Activated CD4-positive, CD25-positive, alpha-beta regulatory T cell (primary cell): ENCODE measurements at regions not wholly inside any gene's neighbourhood (a gene's known extent, or its start where the extent isn't known, plus 50 kb on each side); places are given as distances from the start of the nearest gene placed in this dataset.
A peak's percentile ranks its signal among the peaks of the same experiment; 100 is the strongest.

Source experiments
- DNase-seq, 4 experiments: peaks; one replicate each; lab custom pipeline; 2025; lab: John Stamatoyannopoulos, UW

DNA sequence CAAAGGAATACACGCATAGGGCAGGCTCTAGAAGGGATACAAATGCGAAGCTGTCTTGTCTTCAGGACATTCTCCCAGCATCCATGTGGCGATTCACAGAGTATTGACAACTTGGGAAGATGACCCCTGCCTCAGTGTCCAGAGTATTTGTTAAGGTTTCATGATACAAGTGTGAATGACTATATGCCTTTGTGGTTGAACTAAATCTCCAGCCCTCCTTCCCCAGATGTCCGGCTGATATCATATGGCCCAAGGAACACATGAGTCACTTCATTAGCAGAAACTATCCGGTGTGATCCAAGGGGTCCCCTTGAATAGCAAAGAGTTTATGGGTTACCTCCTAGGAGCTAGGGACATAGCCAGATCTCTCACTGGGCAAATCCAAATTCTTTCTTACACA is 151.0 kb downstream of the INSIG2 start:
- no peak for DNase-seq

DNA sequence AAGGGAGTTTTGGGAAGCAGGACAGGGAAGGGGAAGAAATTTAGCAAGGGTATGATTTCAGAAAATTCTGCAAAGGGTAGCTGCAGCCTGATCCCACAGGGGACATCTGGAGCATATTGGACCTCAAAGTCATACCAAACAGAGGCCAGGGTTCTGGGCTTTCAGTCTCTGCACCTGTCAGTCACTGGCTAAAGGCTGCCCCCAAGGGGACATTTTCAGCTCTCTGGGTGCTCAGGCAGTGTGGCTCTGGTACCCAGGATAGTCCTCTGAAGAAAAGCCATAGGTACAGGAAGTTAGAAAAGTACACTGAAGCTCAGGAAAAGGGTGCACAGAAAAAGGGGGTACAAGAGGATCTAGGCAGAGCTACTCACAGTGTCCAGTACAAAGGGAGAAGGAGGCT is 149.2 kb downstream of the INSIG2 start:
- DNase-seq: no peak

DNA sequence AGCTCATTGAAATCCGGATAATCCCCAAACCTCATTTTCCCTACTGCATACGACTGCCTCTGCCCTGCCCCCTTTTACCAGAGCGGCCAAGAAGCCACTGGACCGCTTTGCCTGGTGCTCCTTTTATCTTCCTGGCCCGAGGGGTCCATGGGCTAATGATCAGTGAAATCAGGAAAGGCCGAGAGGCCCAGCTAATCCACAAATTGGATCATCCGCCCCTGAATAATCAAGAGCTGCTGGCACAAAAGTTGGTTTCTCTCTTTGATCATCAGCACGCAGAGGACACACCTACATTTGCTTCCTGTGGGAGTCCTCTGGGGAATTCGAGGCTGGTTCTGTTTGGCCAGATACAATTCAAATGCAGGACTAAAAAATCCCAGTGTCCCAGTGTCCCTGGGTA is 144.5 kb downstream of the INSIG2 start:
- DNase-seq: no peak

DNA sequence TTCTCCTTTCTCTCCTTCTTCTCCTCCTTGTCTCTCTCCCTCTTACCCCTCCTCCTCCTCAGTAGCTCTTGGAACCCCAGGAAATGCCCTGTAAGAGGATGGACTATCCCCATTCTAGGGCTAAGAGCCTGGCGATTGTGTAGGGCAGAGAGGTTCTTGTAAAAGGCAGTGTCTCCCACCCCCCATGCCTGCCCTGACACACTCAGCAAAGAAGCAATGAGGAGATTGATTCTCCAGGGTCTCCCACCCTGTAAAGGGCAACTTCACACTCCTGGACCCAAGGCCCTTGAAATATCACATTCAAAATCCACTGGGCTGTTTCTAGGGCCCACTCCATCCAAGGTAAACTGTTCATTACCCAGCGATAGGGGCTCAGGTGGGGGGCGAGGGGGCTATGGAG is 144.1 kb downstream of the INSIG2 start:
- DNase-seq: no peak

DNA sequence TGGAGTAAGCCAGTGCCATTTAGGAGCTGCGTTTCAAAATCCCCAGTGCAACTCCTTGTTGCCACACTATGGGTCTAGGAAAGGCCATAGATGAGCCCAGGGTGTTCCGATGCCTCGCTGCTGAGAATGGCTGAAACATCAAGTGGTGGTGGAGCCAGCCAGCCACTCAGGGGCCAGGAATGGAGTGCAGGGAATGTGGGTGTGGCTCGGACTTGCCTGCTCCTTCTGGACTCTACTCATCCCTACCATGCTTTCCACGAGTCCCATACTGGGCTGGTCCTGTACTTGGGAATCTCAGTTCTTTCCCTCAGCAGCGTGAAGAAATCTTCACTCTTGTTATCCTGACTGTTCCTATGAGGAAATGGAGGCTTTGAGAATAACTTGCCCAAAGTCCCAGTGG is 143.5 kb downstream of the INSIG2 start:
- no peak for DNase-seq

DNA sequence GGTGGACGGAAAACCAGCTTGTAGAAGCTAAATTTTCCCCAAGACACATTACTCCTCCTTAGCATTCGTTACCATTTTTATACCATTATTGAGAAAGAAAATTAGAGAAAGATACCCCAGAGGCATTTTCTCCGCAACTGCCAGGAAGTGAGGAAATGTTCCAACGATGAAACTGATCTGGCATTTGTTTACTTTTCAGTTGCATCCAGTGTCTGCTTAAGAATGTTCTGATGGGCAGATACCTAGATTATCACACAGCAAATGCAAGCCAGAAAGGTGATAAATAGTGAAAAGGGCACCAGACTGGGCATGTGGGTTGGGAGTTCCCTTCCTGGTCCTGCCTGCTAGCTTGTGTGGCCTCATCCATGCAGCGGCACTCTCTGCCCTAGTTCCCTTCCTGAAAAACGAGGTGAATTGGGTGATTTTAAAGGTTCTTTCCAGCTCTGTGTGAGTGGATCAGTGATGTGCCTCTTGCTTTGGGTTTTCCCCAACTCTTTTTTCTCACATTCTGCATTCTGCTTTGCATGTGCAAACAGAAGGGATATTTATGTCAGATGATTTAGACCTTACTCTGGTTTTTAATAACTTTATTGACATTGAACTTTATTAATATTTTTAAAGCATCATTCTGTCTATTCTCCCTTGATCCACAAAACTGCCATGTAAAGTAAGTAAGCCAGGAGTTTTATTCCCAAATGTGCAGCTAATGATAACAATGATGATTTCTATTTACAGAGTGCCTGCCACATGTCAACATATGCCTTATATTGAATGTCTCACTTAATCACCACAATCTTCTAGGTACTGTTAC is 139.6 kb downstream of the INSIG2 start:
- DNase-seq: no peak

DNA sequence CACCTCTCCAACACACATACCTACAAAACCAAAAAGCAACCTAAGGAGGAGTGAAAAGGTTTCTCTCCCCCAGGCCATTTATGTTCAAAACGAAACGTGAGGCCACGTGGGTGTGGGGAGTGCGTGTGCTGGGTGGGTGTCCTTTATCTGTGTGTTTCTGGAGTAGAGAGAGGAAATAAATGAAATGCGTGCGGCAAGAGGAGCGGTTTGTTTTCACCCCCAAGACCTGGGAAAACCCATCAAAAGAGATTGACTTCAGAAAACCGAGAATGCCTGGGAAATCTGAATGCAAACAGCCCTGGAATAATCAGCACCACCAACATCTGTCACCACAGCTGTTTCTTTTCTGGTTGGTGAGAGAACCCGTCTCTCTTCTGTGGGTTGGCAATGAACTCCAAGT is 137.4 kb downstream of the INSIG2 start:
- DNase-seq: no peak

DNA sequence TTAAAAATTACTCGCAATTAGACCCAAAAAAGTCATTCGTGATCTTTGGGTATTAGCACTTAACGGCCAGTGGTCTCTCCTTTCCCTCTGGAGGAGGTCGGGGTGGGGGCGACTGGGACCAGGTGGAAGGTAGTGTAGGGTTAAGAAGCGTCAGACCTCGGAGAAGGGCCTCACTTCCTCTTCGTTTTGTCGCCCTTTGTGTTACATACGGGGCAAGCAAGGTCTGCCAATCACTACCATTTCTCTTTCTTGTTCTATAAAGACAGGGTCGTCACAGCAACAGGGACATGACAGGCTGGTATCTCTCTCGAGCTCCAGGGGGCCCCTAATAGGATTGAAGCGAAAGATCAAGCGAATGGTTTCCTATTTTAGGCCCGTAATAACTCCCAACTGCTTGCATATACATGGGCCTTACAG is 136.6 kb downstream of the INSIG2 start:
- DNase-seq: no peak

DNA sequence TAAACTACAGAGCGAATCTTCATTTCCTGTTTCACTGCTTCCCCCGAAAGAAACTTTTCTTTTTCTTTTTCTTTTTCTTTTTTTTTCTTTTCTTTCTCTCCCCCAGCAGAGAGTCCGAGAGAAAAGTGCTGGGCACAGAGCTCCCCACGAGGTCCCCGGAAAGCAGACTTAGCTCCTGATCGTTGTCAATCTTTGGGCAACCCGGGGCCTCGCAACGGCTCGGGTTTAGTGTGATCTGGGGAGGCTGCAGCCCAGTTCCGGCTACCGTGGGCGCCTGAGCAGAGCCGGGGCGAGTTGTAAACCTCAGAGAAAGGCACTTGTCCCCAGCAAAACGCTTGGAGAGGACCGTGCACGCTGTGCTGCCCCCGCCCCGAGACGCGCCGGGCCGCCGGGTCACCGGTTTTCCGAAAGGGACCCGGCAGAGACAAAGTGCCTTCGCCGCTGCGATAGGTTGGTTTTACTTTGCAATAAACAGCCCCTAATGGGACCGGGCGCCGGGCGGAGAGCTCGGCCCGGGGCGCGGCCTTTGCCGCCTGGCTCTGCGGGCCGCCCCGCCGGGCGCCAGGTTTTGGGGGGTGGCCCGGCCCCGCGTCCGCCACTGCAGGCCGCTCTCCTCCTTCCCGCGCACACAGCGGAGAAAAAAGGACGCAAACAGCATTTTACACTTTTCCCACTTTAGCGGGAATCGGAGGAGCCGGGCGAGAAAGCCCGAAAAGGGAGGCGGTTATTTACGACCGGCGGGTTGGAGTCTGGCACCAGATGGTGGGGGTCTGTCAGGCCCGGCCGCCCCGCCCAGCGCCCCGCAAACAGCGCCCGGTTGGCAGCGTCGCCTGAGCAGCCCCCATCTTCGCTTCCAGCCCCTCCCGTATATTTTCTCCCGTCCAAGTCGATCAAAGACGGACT is 136.0 kb downstream of the INSIG2 start:
- peak in 2 of 4 experiments; percentile 5 for DNase-seq

DNA sequence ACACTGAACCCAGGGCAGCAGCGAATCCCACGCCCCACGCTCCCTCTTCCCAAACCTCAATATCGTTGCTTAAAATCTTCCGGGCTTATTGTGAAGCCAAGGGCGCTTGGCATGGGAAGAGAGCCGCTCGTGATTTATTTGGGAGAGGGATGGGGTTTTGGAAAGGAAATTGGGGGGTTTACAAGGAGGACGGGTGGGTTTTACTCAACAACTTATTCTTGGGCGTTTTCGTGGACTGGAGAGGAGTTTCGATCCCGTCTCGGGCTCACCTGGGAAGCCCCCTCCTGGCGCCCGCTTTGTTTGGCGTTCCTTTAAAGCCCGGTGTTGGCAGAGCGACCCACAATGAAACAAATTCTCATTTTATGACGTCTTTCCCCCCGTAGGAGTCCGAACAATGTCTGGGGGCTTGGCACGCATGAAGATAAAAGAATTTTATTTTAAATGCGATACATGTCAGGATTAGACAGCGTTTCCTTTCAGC is 135.3 kb downstream of the INSIG2 start:
- no peak for DNase-seq

DNA sequence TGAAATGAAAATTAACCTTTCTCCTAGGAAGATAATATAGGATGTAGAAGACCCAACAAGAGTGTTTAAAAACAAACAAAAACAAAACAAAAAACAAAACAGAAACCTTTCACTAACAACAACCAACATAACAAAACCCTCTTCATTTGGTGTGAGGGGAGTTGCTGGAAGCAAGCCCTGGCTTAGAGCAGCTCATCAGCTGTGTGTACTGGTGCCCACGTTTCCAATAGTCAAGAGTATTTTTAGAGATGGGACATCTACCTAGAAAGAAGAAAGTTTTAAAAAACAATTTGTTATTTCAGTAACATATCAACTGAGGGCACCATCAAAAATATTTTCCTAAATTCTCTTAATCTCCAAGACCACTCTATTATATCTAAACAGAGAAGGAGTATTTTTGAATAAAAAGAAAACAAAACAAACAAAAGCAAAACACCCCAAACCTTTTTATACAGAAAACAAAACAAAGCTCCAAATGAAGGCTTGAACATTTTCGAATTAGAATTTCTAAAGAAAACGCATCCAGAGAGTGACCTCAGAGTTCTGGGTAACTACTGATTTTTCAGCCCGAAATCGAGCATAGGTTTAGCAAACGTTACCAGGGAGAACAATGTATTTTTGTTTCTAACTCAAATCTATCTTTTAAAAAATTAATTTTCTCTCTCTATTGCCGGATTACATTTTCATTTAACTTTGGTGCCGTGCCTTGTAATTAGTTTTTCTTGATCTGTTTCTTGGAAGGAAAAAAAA is 134.6 kb downstream of the INSIG2 start:
- DNase-seq: no peak

DNA sequence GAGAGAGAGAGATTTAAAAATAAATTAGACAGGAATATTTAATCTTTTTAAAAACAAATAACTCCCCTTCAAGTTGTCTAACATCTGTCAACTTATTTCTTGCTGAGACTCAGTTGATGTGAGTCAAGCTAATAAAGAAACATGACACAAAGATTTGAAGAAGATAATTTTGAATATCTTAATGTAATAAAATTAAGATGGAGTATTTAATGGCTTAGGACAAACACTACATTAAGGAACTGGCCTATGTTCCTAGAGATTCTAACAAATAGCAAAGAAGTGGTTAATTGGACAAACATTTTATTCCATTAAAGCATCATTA is 134.0 kb downstream of the INSIG2 start:
- DNase-seq: no peak

DNA sequence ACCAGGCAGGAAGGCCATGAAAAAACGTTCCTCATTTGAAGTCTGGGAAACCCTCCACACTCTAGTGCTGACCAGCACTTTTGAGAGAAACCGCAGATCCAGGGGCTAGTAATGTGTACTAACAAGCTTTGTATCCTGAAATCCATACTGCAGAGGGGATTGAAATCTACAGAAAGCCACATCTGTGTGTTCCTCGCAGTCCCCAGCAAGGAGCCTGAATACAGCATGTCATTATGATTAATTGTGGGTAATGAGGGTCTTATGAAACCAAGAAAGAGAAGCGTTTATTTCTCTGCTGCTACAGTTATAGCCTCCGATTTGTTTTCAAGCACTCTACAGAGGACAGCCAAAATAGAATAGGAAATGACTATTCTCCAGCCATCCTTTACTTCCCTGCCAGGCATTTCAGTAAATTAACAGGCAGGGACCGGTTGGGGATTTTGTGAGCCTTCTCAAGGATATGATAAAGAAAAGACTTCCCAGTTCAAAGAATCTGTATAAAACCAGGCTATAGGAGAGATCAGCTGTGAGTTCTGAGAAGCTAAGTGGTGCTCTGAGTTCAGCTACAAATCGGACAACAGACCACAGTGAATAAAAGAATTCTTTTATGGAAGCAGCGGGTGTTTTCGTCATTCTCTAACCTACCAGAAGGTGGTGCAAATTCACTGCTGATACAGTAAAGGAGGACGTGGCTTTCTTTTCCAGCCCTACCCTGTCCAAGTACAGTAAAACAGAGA is 133.4 kb downstream of the INSIG2 start:
- peak in 1 of 4 experiments; percentile 2 for DNase-seq

DNA sequence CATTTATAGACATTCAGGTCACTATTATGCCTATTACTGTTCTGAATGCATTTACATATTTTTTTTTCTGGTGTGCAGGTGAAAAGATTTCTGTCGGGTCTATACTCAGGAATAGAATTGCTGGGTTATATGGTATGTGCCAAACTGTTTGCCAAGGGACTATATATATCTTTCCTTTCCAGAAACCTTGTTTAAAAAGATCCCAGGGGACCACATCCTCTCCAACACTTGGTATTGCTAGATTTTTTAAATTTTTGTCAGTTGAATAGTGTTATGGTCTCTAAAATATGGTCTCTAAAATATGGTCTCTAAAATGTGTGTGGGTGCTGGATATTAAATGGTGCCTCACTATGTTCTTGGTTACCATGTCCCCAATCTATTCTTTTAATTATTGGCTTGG is 131.3 kb downstream of the INSIG2 start:
- DNase-seq: no peak

DNA sequence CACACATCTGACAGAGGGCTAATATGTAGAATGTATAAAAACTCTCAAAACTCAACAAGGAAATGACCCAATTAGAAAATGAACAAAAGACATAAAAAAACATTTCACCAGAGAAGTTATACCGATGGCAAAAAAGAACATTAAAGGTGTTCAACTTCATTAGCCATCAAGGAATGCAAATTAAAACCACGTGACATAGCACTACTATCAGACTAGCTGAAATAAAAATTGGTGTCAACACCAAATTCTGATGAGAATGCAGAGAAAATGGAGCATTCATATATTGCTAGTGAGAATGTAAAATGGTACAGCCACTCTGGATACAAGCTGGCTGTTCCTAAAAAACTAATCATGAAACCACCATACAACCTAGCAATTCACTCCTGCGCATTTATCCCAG is 128.0 kb downstream of the INSIG2 start:
- no peak for DNase-seq

DNA sequence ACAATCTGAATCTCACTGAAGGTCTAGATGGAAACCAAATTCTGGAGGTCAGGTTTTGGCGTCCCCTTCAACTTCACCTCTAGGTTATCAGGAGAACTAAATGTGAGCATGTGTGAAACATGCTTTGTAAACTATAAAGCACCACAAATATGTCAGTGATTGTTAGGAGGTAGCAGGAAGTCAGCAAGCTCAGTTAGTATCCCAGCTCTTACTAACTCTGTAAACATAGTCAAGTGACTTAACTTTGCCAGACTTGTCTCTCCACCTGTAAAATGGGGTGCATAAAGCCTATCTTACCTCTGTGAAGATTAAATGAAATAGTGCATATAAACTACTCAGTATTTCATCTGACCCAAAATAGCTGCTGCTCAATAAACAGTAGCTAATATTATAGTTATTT is 121.5 kb downstream of the INSIG2 start:
- no peak for DNase-seq

DNA sequence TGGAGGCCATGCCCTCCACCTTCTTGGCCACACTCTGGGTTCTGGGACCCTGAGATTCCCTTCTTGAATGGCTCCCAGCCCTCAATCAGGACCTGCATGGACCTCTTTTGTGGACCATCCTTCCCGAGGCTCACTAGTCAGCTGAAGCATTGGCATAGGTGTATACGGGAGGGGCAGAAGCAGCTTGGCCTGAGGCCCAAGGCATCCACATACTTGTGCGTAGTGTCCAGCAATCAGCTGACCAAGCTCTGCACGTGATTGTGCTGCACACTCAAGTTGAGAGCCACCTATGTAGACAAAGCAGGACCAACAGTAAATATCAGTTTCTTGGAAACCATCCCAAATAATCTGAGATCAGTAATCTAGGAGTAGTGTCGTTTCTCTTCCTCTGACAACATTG is 119.6 kb downstream of the INSIG2 start:
- no peak for DNase-seq

DNA sequence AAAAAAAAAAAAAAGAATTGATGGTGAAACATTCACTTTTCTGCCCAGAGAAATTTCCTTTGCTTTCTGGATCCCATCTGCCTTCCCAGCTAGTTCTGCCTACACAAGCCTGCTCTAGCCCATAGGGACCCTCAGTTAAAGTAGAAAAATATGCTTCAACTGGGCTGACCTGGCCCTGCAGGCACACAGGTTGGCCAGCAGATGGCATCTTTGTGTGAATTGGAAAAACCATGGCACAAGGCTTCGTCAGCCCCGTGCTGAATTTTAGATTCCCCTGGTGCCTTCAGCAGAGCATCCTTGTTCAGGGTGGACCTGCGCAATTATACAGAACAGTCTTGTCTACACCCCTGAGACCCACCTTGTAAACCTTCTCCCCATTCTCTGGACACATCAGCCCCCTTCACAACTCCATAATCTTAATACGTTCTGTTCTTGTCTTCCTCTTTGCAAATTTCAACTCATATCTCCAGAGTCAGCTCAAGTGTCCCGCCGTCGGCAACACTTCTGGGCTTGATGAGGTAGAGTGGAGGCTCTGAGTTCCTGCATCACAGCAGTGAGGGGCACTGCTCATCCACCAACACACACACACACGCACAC is 114.5 kb downstream of the INSIG2 start:
- peak in 3 of 4 experiments; percentile 4 to 10 (median 9) for DNase-seq

DNA sequence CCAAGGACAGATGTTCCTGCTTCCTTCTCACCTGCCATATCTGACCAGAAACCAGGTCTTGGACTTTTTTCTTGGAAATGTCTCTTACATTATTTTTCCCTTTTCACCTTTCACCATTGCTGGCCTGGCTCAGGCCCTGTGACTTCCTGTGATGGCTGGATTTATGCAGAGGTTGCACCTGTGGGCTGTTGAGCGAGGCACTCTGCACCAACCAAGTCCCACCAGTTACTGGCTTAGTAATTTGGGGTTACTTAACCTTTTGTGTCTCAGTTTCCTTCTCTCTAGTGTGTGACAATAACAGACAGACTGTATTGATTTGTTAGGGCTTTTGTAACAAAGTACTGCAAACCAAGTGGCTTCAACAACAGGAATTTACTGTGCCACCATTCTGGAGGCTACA is 110.0 kb downstream of the INSIG2 start:
- DNase-seq: no peak

DNA sequence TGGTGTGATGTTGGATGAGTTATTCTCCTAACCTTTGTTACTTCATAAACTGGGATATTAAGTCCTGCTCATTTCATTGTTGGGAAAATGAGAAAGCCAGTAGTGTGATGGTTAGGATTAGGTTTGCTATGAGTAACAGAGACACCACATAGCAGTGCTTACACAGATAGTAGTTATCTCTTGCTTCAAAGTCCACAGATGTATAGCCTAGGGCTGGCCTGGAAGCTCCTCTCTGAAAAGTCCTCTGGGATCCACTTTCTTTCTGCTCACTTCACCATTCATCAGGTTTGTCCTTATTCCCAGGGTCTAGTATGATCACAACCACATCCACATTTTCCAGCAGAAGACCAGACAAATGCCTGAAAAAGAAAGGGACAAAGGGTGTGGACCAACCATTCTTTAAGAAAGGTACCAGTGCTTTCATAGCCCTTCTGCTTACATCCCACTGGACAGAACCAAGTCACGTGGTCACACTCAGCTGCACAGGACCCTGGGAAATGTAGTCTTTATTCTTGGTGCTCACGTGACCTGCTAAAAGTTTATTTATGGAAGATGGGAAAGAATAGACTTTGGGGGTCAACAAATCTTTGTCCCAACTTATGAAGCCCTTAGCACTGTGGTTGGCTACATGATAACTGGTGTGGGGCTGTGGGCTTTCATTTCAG is 108.9 kb downstream of the INSIG2 start:
- DNase-seq: no peak

DNA sequence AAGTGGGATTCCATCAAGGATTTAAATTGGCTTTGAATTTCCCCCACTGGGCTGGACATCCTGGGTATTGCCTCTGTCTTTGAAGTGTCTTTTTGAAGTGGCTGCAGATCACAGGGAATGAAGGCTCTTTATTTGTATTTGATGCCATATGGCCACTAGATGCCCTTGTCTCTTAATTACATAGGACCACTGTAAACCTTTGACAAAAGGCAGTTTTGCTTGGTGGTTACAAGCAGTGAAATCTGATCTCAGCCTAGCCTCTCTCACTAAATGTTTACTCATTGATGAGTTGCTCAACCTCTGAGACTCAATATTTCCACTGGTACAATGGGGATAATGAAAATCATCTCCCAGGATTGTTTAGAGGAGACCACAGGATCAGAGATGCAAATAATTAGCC is 102.2 kb downstream of the INSIG2 start:
- DNase-seq: no peak
